WTC11 (cell line): ENCODE measurements at regions not wholly inside any gene's neighbourhood (a gene's known extent, or its start where the extent isn't known, plus 50 kb on each side); places are given as distances from the start of the nearest gene placed in this dataset.

ENCODE experiments used
- ATF3 ChIP-seq: sonication (generic); formaldehyde crosslinking; conservative IDR thresholded peaks from 2 replicates; pipeline ENCODE4 v1.8.1; 2022; ENCODE audit warnings: mild to moderate bottlenecking, missing genetic modification reagents
- CTCF ChIP-seq: fragments of 200-600 bp; IDR thresholded peaks from 2 replicates; pipeline ENCODE4 v1.8.0; 2022; ENCODE audit warnings: antibody characterized with exemption
- MAX ChIP-seq: sonication (generic); formaldehyde crosslinking; IDR thresholded peaks from 2 replicates; pipeline ENCODE4 v1.8.0; 2022; ENCODE audit warnings: mild to moderate bottlenecking, missing genetic modification reagents
- MXD4 ChIP-seq: fragments of 250-450 bp; sonication (Bioruptor Pico); IDR thresholded peaks from 2 replicates; pipeline ENCODE4 v1.8.0; 2021; ENCODE audit warnings: mild to moderate bottlenecking, moderate library complexity, borderline replicate concordance
- SOX15 ChIP-seq: fragments of 250-450 bp; sonication (Bioruptor Pico); IDR thresholded peaks from 2 replicates; pipeline ENCODE4 v1.9.0; 2021; ENCODE audit warnings: mild to moderate bottlenecking

DNA sequence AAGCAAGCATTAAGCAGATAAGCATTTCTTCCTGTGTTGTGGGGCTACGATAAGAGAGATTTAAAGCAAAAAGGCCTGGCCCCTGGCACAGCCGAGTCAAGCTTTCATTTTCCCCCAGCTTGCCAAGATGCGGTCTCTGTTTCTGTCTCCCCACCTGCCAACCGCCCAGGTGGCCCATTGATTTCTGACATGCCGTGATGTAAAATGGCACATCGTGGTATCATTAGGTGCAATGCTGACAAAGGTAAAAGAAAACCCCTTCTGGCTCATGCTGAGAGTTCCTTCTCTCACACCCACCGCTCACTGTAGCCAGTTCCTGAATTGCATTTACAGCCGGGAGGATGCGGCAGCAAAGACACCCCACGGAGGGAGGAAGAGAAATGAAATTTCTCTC is 62.8 kb downstream of the BOD1L2 start:
- no peak for TF ChIP-seq SOX15 (CRISPR knock-in tag)
- TF ChIP-seq CTCF, result no peak
- TF ChIP-seq MAX, result no peak
- TF ChIP-seq MXD4, result no peak
- TF ChIP-seq ATF3 (CRISPR knock-in tag), result no peak
